ENCODE measurements at regions not wholly inside any gene's neighbourhood (a gene's known extent, or its start where the extent isn't known, plus 50 kb on each side); places are given as distances from the start of the nearest gene placed in this dataset.

- Histone ChIP-seq H3K27me3 (peaks cover 0 to 11% of the 10 kb centered on the region in 2 donors), H3K4me1 (no peaks in the 10 kb centered on the region), H3K27ac (no peak overlapping the region), H3K9me3 (no peaks in the 10 kb centered on the region), H3K4me3 (no peak overlapping the region), H3K36me3 (no peaks in the 10 kb centered on the region)
- peak in 1 of 2 donors; percentile 41 for DNase-seq
- intact Hi-C loops (cut with DNase I; ENCODE audit: low total_unique reads), result no loop called here
- no peak for TF ChIP-seq CTCF (IDR thresholded peaks at IDR 0.05)
These were observed 75.0 kb upstream of the SHANK2 start for GRCh38 chr11:71327156-71328085.

- DNase-seq, result peak in 1 of 2 donors; percentile 40
- intact Hi-C loops (cut with DNase I; ENCODE audit: low total_unique reads), result no loop called here
- no peaks in the 10 kb centered on the region for H3K4me1 ChIP-seq
- H3K27ac ChIP-seq, result no peak overlapping the region
- H3K36me3 ChIP-seq, result no peaks in the 10 kb centered on the region
- H3K9me3 ChIP-seq, result no peaks in the 10 kb centered on the region
- no peak for TF ChIP-seq CTCF (IDR thresholded peaks at IDR 0.05)
- peaks cover 0 to 11% of the 10 kb centered on the region in 2 donors for H3K27me3 ChIP-seq
- no peak overlapping the region for H3K4me3 ChIP-seq
These were observed 74.1 kb upstream of the SHANK2 start for GRCh38 chr11:71326328-71326940.

GRCh38 chr11:71325418-71326327, 73.3 kb upstream of the SHANK2 start:
- no peak overlapping the region for H3K4me3 ChIP-seq
- peak in 1 of 2 donors; percentile 43 for DNase-seq
- TF ChIP-seq CTCF (IDR thresholded peaks at IDR 0.05), result no peak
- no peaks in the 10 kb centered on the region for H3K4me1 ChIP-seq
- peaks cover 0 to 11% of the 10 kb centered on the region in 2 donors for H3K27me3 ChIP-seq
- intact Hi-C loops (cut with DNase I; ENCODE audit: low total_unique reads), result no loop called here
- H3K9me3 ChIP-seq, result no peaks in the 10 kb centered on the region
- no peaks in the 10 kb centered on the region for H3K36me3 ChIP-seq
- H3K27ac ChIP-seq, result no peak overlapping the region

GRCh38 chr11:71324788-71325417, 72.5 kb upstream of the SHANK2 start:
- Histone ChIP-seq H3K36me3 (no peaks in the 10 kb centered on the region), H3K27me3 (peaks cover 0 to 11% of the 10 kb centered on the region in 2 donors), H3K4me3 (no peak overlapping the region), H3K27ac (no peak overlapping the region), H3K9me3 (no peaks in the 10 kb centered on the region), H3K4me1 (no peaks in the 10 kb centered on the region)
- DNase-seq, result peak in 1 of 2 donors; percentile 25
- no peak for TF ChIP-seq CTCF (IDR thresholded peaks at IDR 0.05)
- intact Hi-C loops (cut with DNase I; ENCODE audit: low total_unique reads), result no loop called here

All from tibial artery (tissue), 4 donors.